Hepatocyte (in vitro differentiated cells): ENCODE measurements at regions not wholly inside any gene's neighbourhood (a gene's known extent, or its start where the extent isn't known, plus 50 kb on each side); places are given as distances from the start of the nearest gene placed in this dataset.

Experiments
- DNase-seq: peaks from one replicate; pipeline ENCODE4 v3.0.0-alpha.2; 2016; ENCODE audit warnings: low spot score
- H2AFZ ChIP-seq: fragments of 200-600 bp; sonication (generic); 2 replicates; pipeline ENCODE4 v1.6.0; 2016; ENCODE audit warnings: antibody characterized with exemption, mild to moderate bottlenecking
- H3K27ac ChIP-seq: fragments of 200-600 bp; sonication (generic); 2 replicates; pipeline ENCODE4 v1.5.1; 2016; ENCODE audit warnings: mild to moderate bottlenecking
- H3K27me3 ChIP-seq: fragments of 200-600 bp; sonication (generic); 2 replicates; pipeline ENCODE4 v1.6.1; 2016
- H3K36me3 ChIP-seq: fragments of 200-600 bp; sonication (generic); replicated peaks from 2 replicates; pipeline ENCODE4 v1.5.1; 2016; ENCODE audit warnings: low read depth; ENCODE audit not compliant: insufficient read depth
- H3K4me1 ChIP-seq: fragments of 200-600 bp; sonication (generic); 2 replicates; pipeline ENCODE4 v1.5.1; 2016; ENCODE audit warnings: mild to moderate bottlenecking, moderate library complexity; ENCODE audit not compliant: insufficient read depth
- H3K4me2 ChIP-seq: fragments of 200-600 bp; sonication (generic); 2 replicates; pipeline ENCODE4 v1.6.0; 2016
- H3K4me3 ChIP-seq: fragments of 200-600 bp; sonication (generic); 2 replicates; pipeline ENCODE4 v1.5.1; 2016; ENCODE audit warnings: mild to moderate bottlenecking
- H3K79me2 ChIP-seq: fragments of 200-600 bp; sonication (generic); 2 replicates; pipeline ENCODE4 v1.6.0; 2017; ENCODE audit warnings: mild to moderate bottlenecking
- H3K9me2 ChIP-seq: fragments of 200-600 bp; sonication (generic); replicated peaks from 2 replicates; pipeline ENCODE4 v1.6.0; 2017; ENCODE audit warnings: mild to moderate bottlenecking; ENCODE audit not compliant: insufficient read depth
- H3K9me3 ChIP-seq: fragments of 200-600 bp; sonication (generic); 2 replicates; pipeline ENCODE4 v1.5.1; 2016; ENCODE audit warnings: low read depth, mild to moderate bottlenecking
- H4K20me1 ChIP-seq: fragments of 200-600 bp; sonication (generic); 2 replicates; pipeline ENCODE4 v1.6.0; 2016; ENCODE audit warnings: mild to moderate bottlenecking; ENCODE audit not compliant: insufficient read depth, poor library complexity, severe bottlenecking
- EZH2 ChIP-seq: fragments of 200-600 bp; sonication (generic); IDR thresholded peaks from 2 replicates; pipeline ENCODE4 v1.6.1; 2016; ENCODE audit warnings: antibody characterized with exemption, mild to moderate bottlenecking, borderline replicate concordance
- EZH2phosphoT487 ChIP-seq: fragments of 200-600 bp; sonication (generic); IDR thresholded peaks from one replicate; pipeline ENCODE4 v1.6.1; 2018; ENCODE audit warnings: antibody characterized with exemption, mild to moderate bottlenecking, low read depth, moderate library complexity; ENCODE audit not compliant: unreplicated experiment, severe bottlenecking
- WGBS: methylation state at CpG from one replicate; pipeline ENCODE4 v1.1.6; 2016; ENCODE audit warnings: low lambda C conversion rate; ENCODE audit errors: missing lambda C conversion rate; 5-methylcytosine and 5-hydroxymethylcytosine counted together
- TF ChIP-seq, protein P1 (sequence below): fragments of 200-600 bp; sonication (generic); IDR thresholded peaks from 2 replicates; pipeline ENCODE4 v1.5.1; 2016; ENCODE audit warnings: antibody characterized with exemption, mild to moderate bottlenecking; ENCODE audit not compliant: poor library complexity

DNA sequence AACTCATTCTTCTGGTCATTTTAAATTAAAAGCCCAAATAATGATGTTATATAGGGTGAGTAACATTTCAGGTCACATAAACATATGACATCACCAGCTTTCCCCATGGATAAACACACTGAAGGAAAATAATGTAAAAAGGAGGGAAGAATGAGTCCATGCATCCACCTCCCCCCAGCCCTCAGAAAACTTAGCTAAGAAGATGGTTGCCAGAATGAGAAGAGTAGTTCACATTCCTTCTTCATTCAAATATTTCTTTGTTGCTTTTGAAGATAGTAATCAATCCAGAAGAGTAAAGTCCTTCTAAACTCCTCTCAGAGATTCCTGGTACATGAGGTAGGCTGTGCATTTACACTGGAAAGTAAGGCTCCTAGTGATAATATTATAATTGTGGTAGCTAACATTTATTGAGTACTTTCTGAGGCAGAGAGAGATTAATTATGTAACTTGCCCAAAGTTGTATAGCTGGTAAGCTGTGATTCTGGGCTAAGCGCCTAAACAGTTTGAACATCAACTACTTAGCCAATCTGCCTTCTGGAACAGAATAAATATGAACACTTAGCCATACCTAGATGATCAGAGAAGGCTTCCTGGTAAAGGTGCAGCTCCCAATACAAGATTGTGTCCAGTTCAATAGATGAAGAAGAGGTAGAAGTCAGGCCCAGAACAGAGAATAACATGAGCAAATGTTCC lies 256.7 kb upstream of the FN1 start:
- no peak for DNase-seq
- Histone ChIP-seq H3K9me2 (no peaks in the 10 kb centered on the region), H4K20me1 (no peaks in the 10 kb centered on the region), H3K36me3 (no peaks in the 10 kb centered on the region), H3K79me2 (no peaks in the 10 kb centered on the region), H2AFZ (no peak overlapping the region), H3K4me3 (no peak overlapping the region), H3K4me1 (peaks cover 19% of the 10 kb centered on the region), H3K9me3 (no peaks in the 10 kb centered on the region), H3K4me2 (no peak overlapping the region), H3K27me3 (no peaks in the 10 kb centered on the region), H3K27ac (peak overlapping the region; percentile 69)
- TF ChIP-seq, protein P1, sequence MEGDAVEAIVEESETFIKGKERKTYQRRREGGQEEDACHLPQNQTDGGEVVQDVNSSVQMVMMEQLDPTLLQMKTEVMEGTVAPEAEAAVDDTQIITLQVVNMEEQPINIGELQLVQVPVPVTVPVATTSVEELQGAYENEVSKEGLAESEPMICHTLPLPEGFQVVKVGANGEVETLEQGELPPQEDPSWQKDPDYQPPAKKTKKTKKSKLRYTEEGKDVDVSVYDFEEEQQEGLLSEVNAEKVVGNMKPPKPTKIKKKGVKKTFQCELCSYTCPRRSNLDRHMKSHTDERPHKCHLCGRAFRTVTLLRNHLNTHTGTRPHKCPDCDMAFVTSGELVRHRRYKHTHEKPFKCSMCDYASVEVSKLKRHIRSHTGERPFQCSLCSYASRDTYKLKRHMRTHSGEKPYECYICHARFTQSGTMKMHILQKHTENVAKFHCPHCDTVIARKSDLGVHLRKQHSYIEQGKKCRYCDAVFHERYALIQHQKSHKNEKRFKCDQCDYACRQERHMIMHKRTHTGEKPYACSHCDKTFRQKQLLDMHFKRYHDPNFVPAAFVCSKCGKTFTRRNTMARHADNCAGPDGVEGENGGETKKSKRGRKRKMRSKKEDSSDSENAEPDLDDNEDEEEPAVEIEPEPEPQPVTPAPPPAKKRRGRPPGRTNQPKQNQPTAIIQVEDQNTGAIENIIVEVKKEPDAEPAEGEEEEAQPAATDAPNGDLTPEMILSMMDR: no peak
- TF ChIP-seq EZH2phosphoT487 (no peak), EZH2 (no peak)
- 96% methylated on average over 1 of the region's 1 CpG for WGBS

GRCh38 chr2:215691346-215691745 lies 255.5 kb upstream of the FN1 start:
- no peaks in the 10 kb centered on the region for H3K9me2 ChIP-seq
- H3K4me1 ChIP-seq: peaks cover 23% of the 10 kb centered on the region
- no peak overlapping the region for H3K27ac ChIP-seq
- no peak overlapping the region for H3K4me3 ChIP-seq
- no peak overlapping the region for H2AFZ ChIP-seq
- no peak for DNase-seq
- H3K9me3 ChIP-seq: no peaks in the 10 kb centered on the region
- TF ChIP-seq EZH2 (no peak), EZH2phosphoT487 (no peak)
- TF ChIP-seq, protein P1: no peak
- H4K20me1 ChIP-seq: no peaks in the 10 kb centered on the region
- no peaks in the 10 kb centered on the region for H3K27me3 ChIP-seq
- no peak overlapping the region for H3K4me2 ChIP-seq
- H3K79me2 ChIP-seq: no peaks in the 10 kb centered on the region
- H3K36me3 ChIP-seq: no peaks in the 10 kb centered on the region

- H3K36me3 ChIP-seq: no peaks in the 10 kb centered on the region
- 54% methylated on average over 2 of the region's 2 CpGs for WGBS
Measured at GRCh38 chr2:215687149-215688031, 251.5 kb upstream of the FN1 start.

More at GRCh38 chr2:215687149-215688031, 251.5 kb upstream of the FN1 start:
- peak overlapping the region; percentile 6 for H2AFZ ChIP-seq
- H3K9me2 ChIP-seq: no peaks in the 10 kb centered on the region
- DNase-seq: no peak
- H3K27ac ChIP-seq: peak overlapping the region; percentile 18
- no peak overlapping the region for H3K4me2 ChIP-seq
- H3K9me3 ChIP-seq: no peaks in the 10 kb centered on the region
- H4K20me1 ChIP-seq: no peaks in the 10 kb centered on the region
- TF ChIP-seq EZH2 (no peak), EZH2phosphoT487 (no peak)
- TF ChIP-seq, protein P1: no peak
- no peaks in the 10 kb centered on the region for H3K79me2 ChIP-seq
- no peak overlapping the region for H3K4me3 ChIP-seq
- H3K27me3 ChIP-seq: no peaks in the 10 kb centered on the region
- H3K4me1 ChIP-seq: peaks cover 16% of the 10 kb centered on the region
